ENCODE measurements at regions not wholly inside any gene's neighbourhood (a gene's known extent, or its start where the extent isn't known, plus 50 kb on each side); places are given as distances from the start of the nearest gene placed in this dataset.

GRCh38 chr12:107435072-107435471 is 250.5 kb upstream of the PWP1 start:
- no TSS peak for BruUV-seq (replicated peaks)
- no peak overlapping the region for H3K27ac ChIP-seq (ENCODE audit: low read depth, low read length, poor library complexity, severe bottlenecking)
- H3K4me3 ChIP-seq (ENCODE audit: low read depth, low read length, poor library complexity, severe bottlenecking): no peak overlapping the region
- ChIA-PET POLR2A (ENCODE audit: low non-redundant PET) (no interaction called here), CTCF (interaction anchor here (1.0 kb wide), 1 partner anchor 30 kb away, joined by 4 read pairs; no protein-coding TSS in a partner anchor)
- no peaks in the 10 kb centered on the region for H3K36me3 ChIP-seq (ENCODE audit: insufficient read depth, low read length, poor library complexity, severe bottlenecking)
- no peak for TF ChIP-seq EZH2 (IDR thresholded peaks at IDR 0.05; ENCODE audit: borderline replicate concordance, low read depth, low read length, poor library complexity, severe bottlenecking)
- TF ChIP-seq CTCF (conservative IDR thresholded peaks at IDR 0.05; ENCODE audit: low read depth, low read length): no peak
- H3K9me3 ChIP-seq (ENCODE audit: low read depth, low read length, poor library complexity, severe bottlenecking): no peaks in the 10 kb centered on the region
- intact Hi-C loops (cut with micrococcal nuclease; ENCODE audit: unreplicated experiment): no loop called here
- DNase-seq (ENCODE audit: low spot score): no peak
- H3K27me3 ChIP-seq (replicated peaks; ENCODE audit: insufficient read depth, low read depth, low read length, poor library complexity): no peaks in the 10 kb centered on the region
- no peaks in the 10 kb centered on the region for H3K4me1 ChIP-seq (ENCODE audit: insufficient read depth, low read length, poor library complexity, severe bottlenecking)

- no peaks in the 10 kb centered on the region for H3K9me3 ChIP-seq (ENCODE audit: low read depth, low read length, poor library complexity, severe bottlenecking)
- DNase-seq (ENCODE audit: low spot score): no peak
- no peaks in the 10 kb centered on the region for H3K27me3 ChIP-seq (replicated peaks; ENCODE audit: insufficient read depth, low read depth, low read length, poor library complexity)
- BruUV-seq (replicated peaks): no TSS peak
- H3K36me3 ChIP-seq (ENCODE audit: insufficient read depth, low read length, poor library complexity, severe bottlenecking): no peaks in the 10 kb centered on the region
- POLR2A ChIA-PET (ENCODE audit: low non-redundant PET): no interaction called here
- TF ChIP-seq EZH2 (IDR thresholded peaks at IDR 0.05; ENCODE audit: borderline replicate concordance, low read depth, low read length, poor library complexity, severe bottlenecking) (no peak), CTCF (conservative IDR thresholded peaks at IDR 0.05; ENCODE audit: low read depth, low read length) (no peak)
- H3K4me1 ChIP-seq (ENCODE audit: insufficient read depth, low read length, poor library complexity, severe bottlenecking): no peaks in the 10 kb centered on the region
- H3K27ac ChIP-seq (ENCODE audit: low read depth, low read length, poor library complexity, severe bottlenecking): no peak overlapping the region
- H3K4me3 ChIP-seq (ENCODE audit: low read depth, low read length, poor library complexity, severe bottlenecking): no peak overlapping the region
- intact Hi-C loops (cut with micrococcal nuclease; ENCODE audit: unreplicated experiment): no loop called here
- CTCF ChIA-PET: interaction anchor here (1.0 kb wide), 1 partner anchor 30 kb away, joined by 4 read pairs; no protein-coding TSS in a partner anchor
These were observed 250.1 kb upstream of the PWP1 start for GRCh38 chr12:107435520-107435919.

- BruUV-seq (replicated peaks): no TSS peak
- H3K4me1 ChIP-seq (ENCODE audit: insufficient read depth, low read length, poor library complexity, severe bottlenecking): no peaks in the 10 kb centered on the region
- no peaks in the 10 kb centered on the region for H3K9me3 ChIP-seq (ENCODE audit: low read depth, low read length, poor library complexity, severe bottlenecking)
- no peaks in the 10 kb centered on the region for H3K36me3 ChIP-seq (ENCODE audit: insufficient read depth, low read length, poor library complexity, severe bottlenecking)
- no peak overlapping the region for H3K4me3 ChIP-seq (ENCODE audit: low read depth, low read length, poor library complexity, severe bottlenecking)
- ChIA-PET POLR2A (ENCODE audit: low non-redundant PET) (no interaction called here), CTCF (no interaction called here)
- DNase-seq (ENCODE audit: low spot score): no peak
- H3K27me3 ChIP-seq (replicated peaks; ENCODE audit: insufficient read depth, low read depth, low read length, poor library complexity): no peaks in the 10 kb centered on the region
- TF ChIP-seq EZH2 (IDR thresholded peaks at IDR 0.05; ENCODE audit: borderline replicate concordance, low read depth, low read length, poor library complexity, severe bottlenecking) (no peak), CTCF (conservative IDR thresholded peaks at IDR 0.05; ENCODE audit: low read depth, low read length) (no peak)
- intact Hi-C loops (cut with micrococcal nuclease; ENCODE audit: unreplicated experiment): no loop called here
- no peak overlapping the region for H3K27ac ChIP-seq (ENCODE audit: low read depth, low read length, poor library complexity, severe bottlenecking)
These were observed 249.2 kb upstream of the PWP1 start for GRCh38 chr12:107436376-107436775.
